PC-3 (cell line): ENCODE measurements at regions not wholly inside any gene's neighbourhood (a gene's known extent, or its start where the extent isn't known, plus 50 kb on each side); places are given as distances from the start of the nearest gene placed in this dataset.

Experiments
- CTCF ChIP-seq: fragments of 300-600 bp; sonication (generic); conservative IDR thresholded peaks from 2 replicates; pipeline ENCODE4 v1.5.1; 2017; ENCODE audit warnings: antibody characterized with exemption, low read depth, mild to moderate bottlenecking, low read length
- EZH2 ChIP-seq: fragments of 300-600 bp; sonication (generic); IDR thresholded peaks from one replicate; pipeline ENCODE4 v1.6.1; 2017; ENCODE audit warnings: antibody characterized with exemption, mild to moderate bottlenecking, low read length; ENCODE audit not compliant: unreplicated experiment
- EZH2phosphoT487 ChIP-seq: fragments of 300-600 bp; sonication (generic); IDR thresholded peaks from 2 replicates; pipeline ENCODE4 v1.6.1; 2018; ENCODE audit warnings: mild to moderate bottlenecking, antibody characterized with exemption, low read length, borderline replicate concordance

DNA sequence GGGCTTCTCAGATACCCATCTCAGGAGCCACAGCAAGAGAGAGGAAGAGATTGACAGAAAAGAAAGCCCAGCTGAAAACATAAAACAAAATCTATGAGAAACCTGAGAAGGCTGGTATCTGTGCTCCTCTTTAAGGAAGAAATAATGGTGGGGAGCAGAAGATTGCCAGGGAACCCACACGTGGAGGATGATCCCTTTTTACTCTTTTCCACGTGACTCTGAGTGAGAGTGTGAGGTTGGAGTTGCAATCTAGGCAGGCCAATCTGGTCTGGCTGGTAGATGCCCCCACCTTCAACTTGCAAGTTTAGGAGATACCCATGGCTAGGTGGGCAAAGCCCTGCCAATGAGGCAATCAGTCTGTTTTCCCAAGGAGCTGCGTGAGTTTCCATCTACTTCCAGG is 202.3 kb downstream of the TENT4A start:
- TF ChIP-seq EZH2phosphoT487 (no peak), CTCF (no peak), EZH2 (no peak)
